ENCODE measurements at regions not wholly inside any gene's neighbourhood (a gene's known extent, or its start where the extent isn't known, plus 50 kb on each side); places are given as distances from the start of the nearest gene placed in this dataset.

GRCh38 chr15:62390791-62391640 lies 225.9 kb upstream of the C2CD4B start:
- peak overlapping the region; percentile 86 for H3K27ac ChIP-seq
- 1% methylated on average over 62 of the region's 62 CpGs for WGBS (ENCODE audit: low lambda C conversion rate, missing lambda C conversion rate)
- DNase-seq (ENCODE audit: low spot score), result peak; percentile 65

GRCh38 chr15:62391641-62392262 lies 226.7 kb upstream of the C2CD4B start:
- H3K4me3 ChIP-seq, result peak overlapping the region; percentile 93
- peak; percentile 83 for DNase-seq (ENCODE audit: low spot score)
- H3K79me2 ChIP-seq, result peaks cover 51% of the 10 kb centered on the region
- no peaks in the 10 kb centered on the region for H3K9me2 ChIP-seq (replicated peaks; ENCODE audit: insufficient read depth)
- peak overlapping the region; percentile 86 for H3K27ac ChIP-seq
- H3K4me1 ChIP-seq (ENCODE audit: insufficient read depth), result no peaks in the 10 kb centered on the region
- peak overlapping the region; percentile 67 for H2AFZ ChIP-seq
- H3K27me3 ChIP-seq, result no peaks in the 10 kb centered on the region
- H3K4me2 ChIP-seq, result peak overlapping the region; percentile 98
- no peaks in the 10 kb centered on the region for H3K36me3 ChIP-seq (replicated peaks; ENCODE audit: insufficient read depth, low read depth)
- TF ChIP-seq EZH2 (IDR thresholded peaks at IDR 0.05; ENCODE audit: borderline replicate concordance) (no peak), CTCF (IDR thresholded peaks at IDR 0.05; ENCODE audit: poor library complexity) (peak; percentile 57), EZH2phosphoT487 (IDR thresholded peaks at IDR 0.05; ENCODE audit: low read depth, severe bottlenecking, unreplicated experiment) (no peak)
- peaks cover 5% of the 10 kb centered on the region for H4K20me1 ChIP-seq (ENCODE audit: insufficient read depth, poor library complexity, severe bottlenecking)
- WGBS (ENCODE audit: low lambda C conversion rate, missing lambda C conversion rate), result 1% methylated on average over 65 of the region's 66 CpGs
- no peaks in the 10 kb centered on the region for H3K9me3 ChIP-seq (ENCODE audit: low read depth)

More at GRCh38 chr15:62390791-62391640, 225.9 kb upstream of the C2CD4B start:
- Histone ChIP-seq H2AFZ (peak overlapping the region; percentile 67), H4K20me1 (ENCODE audit: insufficient read depth, poor library complexity, severe bottlenecking) (peaks cover 5% of the 10 kb centered on the region), H3K4me1 (ENCODE audit: insufficient read depth) (no peaks in the 10 kb centered on the region), H3K9me3 (ENCODE audit: low read depth) (no peaks in the 10 kb centered on the region), H3K4me3 (peak overlapping the region; percentile 93), H3K79me2 (peaks cover 44% of the 10 kb centered on the region), H3K9me2 (replicated peaks; ENCODE audit: insufficient read depth) (no peaks in the 10 kb centered on the region), H3K36me3 (replicated peaks; ENCODE audit: insufficient read depth, low read depth) (no peaks in the 10 kb centered on the region), H3K4me2 (peak overlapping the region; percentile 98), H3K27me3 (no peaks in the 10 kb centered on the region)
- TF ChIP-seq EZH2phosphoT487 (IDR thresholded peaks at IDR 0.05; ENCODE audit: low read depth, severe bottlenecking, unreplicated experiment) (no peak), CTCF (IDR thresholded peaks at IDR 0.05; ENCODE audit: poor library complexity) (no peak), EZH2 (IDR thresholded peaks at IDR 0.05; ENCODE audit: borderline replicate concordance) (no peak)

- Histone ChIP-seq H3K27me3 (no peaks in the 10 kb centered on the region), H3K9me3 (ENCODE audit: low read depth) (no peaks in the 10 kb centered on the region), H3K36me3 (replicated peaks; ENCODE audit: insufficient read depth, low read depth) (no peaks in the 10 kb centered on the region), H3K4me3 (peak overlapping the region; percentile 93), H2AFZ (peak overlapping the region; percentile 67), H3K27ac (peak overlapping the region; percentile 86), H3K4me2 (peak overlapping the region; percentile 98), H3K4me1 (ENCODE audit: insufficient read depth) (no peaks in the 10 kb centered on the region), H3K9me2 (replicated peaks; ENCODE audit: insufficient read depth) (no peaks in the 10 kb centered on the region), H3K79me2 (peaks cover 57% of the 10 kb centered on the region), H4K20me1 (ENCODE audit: insufficient read depth, poor library complexity, severe bottlenecking) (peaks cover 5% of the 10 kb centered on the region)
- WGBS (ENCODE audit: low lambda C conversion rate, missing lambda C conversion rate), result 19% methylated on average over 10 of the region's 10 CpGs
- DNase-seq (ENCODE audit: low spot score), result peak; percentile 48
- TF ChIP-seq EZH2phosphoT487 (IDR thresholded peaks at IDR 0.05; ENCODE audit: low read depth, severe bottlenecking, unreplicated experiment), result no peak
- TF ChIP-seq EZH2 (IDR thresholded peaks at IDR 0.05; ENCODE audit: borderline replicate concordance), result no peak
- peak; percentile 25 for TF ChIP-seq CTCF (IDR thresholded peaks at IDR 0.05; ENCODE audit: poor library complexity)
These were observed 227.3 kb upstream of the C2CD4B start for GRCh38 chr15:62392376-62392775.
